ENCODE measurements at regions not wholly inside any gene's neighbourhood (a gene's known extent, or its start where the extent isn't known, plus 50 kb on each side); places are given as distances from the start of the nearest gene placed in this dataset.

- TF ChIP-seq SMC3 (IDR thresholded peaks at IDR 0.05; ENCODE audit: low read depth, low read length) (no peak), ELK1 (IDR thresholded peaks at IDR 0.05; ENCODE audit: borderline replicate concordance, low read depth, low read length) (no peak), RFX5 (IDR thresholded peaks at IDR 0.05; ENCODE audit: low read depth, low read length) (no peak), CTCF (conservative IDR thresholded peaks at IDR 0.05; ENCODE audit: low read depth, low read length) (no peak), BHLHE40 (IDR thresholded peaks at IDR 0.05; ENCODE audit: low read depth, low read length) (no peak), USF2 (IDR thresholded peaks at IDR 0.05; ENCODE audit: low read depth, low read length) (no peak), POLR2A (IDR thresholded peaks at IDR 0.05; ENCODE audit: low read depth, low read length) (no peak), FOS (IDR thresholded peaks at IDR 0.05; ENCODE audit: low read depth, low read length) (no peak)
Measured at GRCh38 chr18:60929966-60930365, 403.3 kb upstream of the CDH20 start.

All from IMR-90 (cell line).